Spleen (tissue), 11 donors: ENCODE measurements at regions not wholly inside any gene's neighbourhood (a gene's known extent, or its start where the extent isn't known, plus 50 kb on each side); places are given as distances from the start of the nearest gene placed in this dataset.

Experiments
- DNase-seq: peaks from one replicate; pipeline ENCODE4 v3.0.0-alpha.2; 2020
- H3K27ac ChIP-seq, 8 donors: fragments of 200-600 bp; sonication (generic) in 7 of 8; 1 replicate in 4 of 8; 2 replicates in 4 of 8; pipeline versions ENCODE4 v1.5.0 to v1.8.0; 2016 to 2021; ENCODE audit warnings: inconsistent platforms in 4 of 8, mild to moderate bottlenecking in 4 of 8, moderate library complexity in 1 of 8
- H3K27me3 ChIP-seq, 7 donors: fragments of 200-600 bp; sonication (generic) in 6 of 7; replicated peaks in 1 of 7; 1 replicate in 4 of 7; 2 replicates in 3 of 7; pipeline versions ENCODE4 v1.5.0 to v1.8.0; 2016 to 2021; ENCODE audit warnings: inconsistent platforms in 3 of 7, mild to moderate bottlenecking in 1 of 7
- H3K36me3 ChIP-seq, 6 donors: fragments of 200-600 bp; sonication (generic) in 5 of 6; 1 replicate in 4 of 6; 2 replicates in 2 of 6; pipeline versions ENCODE4 v1.5.0 to v1.8.0; 2016 to 2021; ENCODE audit warnings: inconsistent platforms in 2 of 6
- H3K4me1 ChIP-seq, 6 donors: fragments of 200-600 bp; sonication (generic) in 5 of 6; 1 replicate in 3 of 6; 2 replicates in 3 of 6; pipeline versions ENCODE4 v1.5.0 to v1.8.0; 2016 to 2021; ENCODE audit warnings: inconsistent platforms in 3 of 6
- H3K4me3 ChIP-seq, 8 donors: fragments of 200-600 bp; sonication (generic) in 7 of 8; 1 replicate in 4 of 8; 2 replicates in 4 of 8; pipeline versions ENCODE4 v1.5.0 to v1.8.0; 2016 to 2021; ENCODE audit warnings: inconsistent platforms in 4 of 8, mild to moderate bottlenecking in 4 of 8, moderate library complexity in 2 of 8
- H3K9me3 ChIP-seq, 8 donors: fragments of 200-600 bp; sonication (generic) in 7 of 8; 1 replicate in 4 of 8; 2 replicates in 4 of 8; pipeline versions ENCODE4 v1.5.0 to v1.8.0; 2016 to 2021; ENCODE audit warnings: inconsistent platforms in 4 of 8
- POLR2A ChIP-seq, 3 donors: fragments of 450-650 bp; IDR thresholded peaks; one replicate each; pipeline ENCODE4 v1.5.1; 2017; ENCODE audit warnings: antibody characterized with exemption in 3 of 3, mild to moderate bottlenecking in 1 of 3
- POLR2AphosphoS5 ChIP-seq, 3 donors: sonication (generic); formaldehyde crosslinking; IDR thresholded peaks; one replicate each; pipeline ENCODE4 v1.5.1; 2017; ENCODE audit warnings: antibody characterized with exemption in 3 of 3
- WGBS, 5 donors: extraction: QIAGEN DNeasy Blood & Tissue Kit in 3 of 5; methylation state at CpG; one replicate each; pipeline versions ENCODE4 v1.1.5 to v1.1.7; 2013 to 2018; 5-methylcytosine and 5-hydroxymethylcytosine counted together
- intact Hi-C: fragments of 100-400 bp; cut with DNase I; formaldehyde crosslinking; loops from one replicate; pipeline ENCODE4 v1.15.0; 2023; ENCODE audit warnings: low total_unique reads
- TF ChIP-seq, protein P1 (sequence below), 11 experiments: fragments of 200-600 bp in 7 of 11; fragments of 450-650 bp in 4 of 11; sonication (generic) in 4 of 11; IDR thresholded peaks in 8 of 11; conservative IDR thresholded peaks in 3 of 11; 1 replicate in 7 of 11; 2 replicates in 4 of 11; pipeline versions ENCODE4 v1.4.0 to v1.8.0; 2016 to 2021; ENCODE audit warnings: antibody characterized with exemption in 11 of 11, inconsistent platforms in 4 of 11, mild to moderate bottlenecking in 1 of 11
- donor health status: healthy with polysubstance abuse.
- donor health status: DM: no; HTN: no; CAD: no; lungs with moderate emphysema.
- donor health status: DM: no; HTN: no; CAD: no.
- donor health status: Bipolar disorder and iron deficiency.
- donor health status: healthy.
- donor health status: DM: no; HTN: no; CAD: no.
- donor health status: DM: yes; HTN: yes; CAD: no.

DNA sequence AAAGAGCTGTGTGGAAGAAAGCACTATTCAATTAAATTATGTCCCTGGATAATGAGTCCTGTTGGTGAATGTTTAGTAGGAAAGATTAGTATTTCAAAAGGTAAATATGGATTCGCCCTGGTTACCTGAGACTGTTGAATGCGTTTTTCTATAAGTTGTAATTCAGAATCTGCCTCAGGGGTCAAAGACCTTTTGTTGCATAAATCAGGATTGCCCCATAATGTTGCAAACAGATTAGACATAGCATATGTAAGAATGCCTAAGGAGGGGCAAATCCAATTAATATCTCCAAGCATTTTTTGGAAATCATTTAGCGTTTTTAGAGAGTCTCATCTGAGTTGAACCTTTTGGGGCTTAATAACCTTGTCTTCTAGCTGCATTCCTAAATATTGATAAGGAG, 70.1 kb upstream of the ARL4D start:
- TF ChIP-seq POLR2A (IDR thresholded peaks at IDR 0.05): no peak
- no peak for TF ChIP-seq POLR2AphosphoS5 (IDR thresholded peaks at IDR 0.05)
- TF ChIP-seq, protein P1, sequence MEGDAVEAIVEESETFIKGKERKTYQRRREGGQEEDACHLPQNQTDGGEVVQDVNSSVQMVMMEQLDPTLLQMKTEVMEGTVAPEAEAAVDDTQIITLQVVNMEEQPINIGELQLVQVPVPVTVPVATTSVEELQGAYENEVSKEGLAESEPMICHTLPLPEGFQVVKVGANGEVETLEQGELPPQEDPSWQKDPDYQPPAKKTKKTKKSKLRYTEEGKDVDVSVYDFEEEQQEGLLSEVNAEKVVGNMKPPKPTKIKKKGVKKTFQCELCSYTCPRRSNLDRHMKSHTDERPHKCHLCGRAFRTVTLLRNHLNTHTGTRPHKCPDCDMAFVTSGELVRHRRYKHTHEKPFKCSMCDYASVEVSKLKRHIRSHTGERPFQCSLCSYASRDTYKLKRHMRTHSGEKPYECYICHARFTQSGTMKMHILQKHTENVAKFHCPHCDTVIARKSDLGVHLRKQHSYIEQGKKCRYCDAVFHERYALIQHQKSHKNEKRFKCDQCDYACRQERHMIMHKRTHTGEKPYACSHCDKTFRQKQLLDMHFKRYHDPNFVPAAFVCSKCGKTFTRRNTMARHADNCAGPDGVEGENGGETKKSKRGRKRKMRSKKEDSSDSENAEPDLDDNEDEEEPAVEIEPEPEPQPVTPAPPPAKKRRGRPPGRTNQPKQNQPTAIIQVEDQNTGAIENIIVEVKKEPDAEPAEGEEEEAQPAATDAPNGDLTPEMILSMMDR (IDR thresholded peaks at IDR 0.05 in 8 of 11, conservative IDR thresholded peaks at IDR 0.05 in 3 of 11): no peak
- H3K4me1 ChIP-seq: peaks cover 0 to 16% (median 2%) of the 10 kb centered on the region in 6 donors
- no peaks in the 10 kb centered on the region for H3K9me3 ChIP-seq
- H3K27ac ChIP-seq: no peak overlapping the region
- no peak for DNase-seq
- no peaks in the 10 kb centered on the region for H3K36me3 ChIP-seq
- intact Hi-C loops: no loop called here
- WGBS, 5 donors: 83 to 90% (median 86%) methylated on average over 3 of the region's 3 CpGs
- H3K4me3 ChIP-seq: no peak overlapping the region
- H3K27me3 ChIP-seq: no peaks in the 10 kb centered on the region

DNA sequence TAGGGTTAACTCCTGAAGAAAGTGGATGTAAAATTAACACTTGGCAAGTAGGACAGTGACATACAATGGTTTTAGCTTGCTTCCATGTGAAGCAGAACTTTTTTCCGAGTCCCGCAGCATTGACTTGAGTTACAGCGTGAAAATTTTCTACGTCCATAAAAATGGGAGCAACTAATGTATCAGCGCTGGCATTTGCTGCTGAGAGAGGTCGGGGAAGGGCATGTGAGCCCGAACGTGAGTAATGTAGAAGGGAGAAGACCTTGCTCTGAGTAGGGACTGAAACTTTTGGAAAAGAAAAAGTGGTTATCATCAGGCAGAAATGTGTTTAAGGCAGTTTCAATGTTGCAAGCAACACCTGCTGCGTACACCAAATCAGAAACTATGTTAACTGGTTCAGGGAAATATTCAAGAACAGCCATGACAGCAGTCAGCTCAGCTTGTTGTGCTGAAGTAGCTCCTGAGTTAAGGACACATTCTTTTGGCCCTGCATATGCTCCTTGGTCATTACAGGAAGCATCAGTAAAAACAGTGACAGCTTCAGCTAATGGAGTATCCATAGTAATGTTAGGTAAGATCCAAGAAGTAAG, 70.9 kb upstream of the ARL4D start:
- TF ChIP-seq POLR2AphosphoS5 (IDR thresholded peaks at IDR 0.05) (no peak), POLR2A (IDR thresholded peaks at IDR 0.05) (no peak)
- TF ChIP-seq, protein P1 (IDR thresholded peaks at IDR 0.05 in 8 of 11, conservative IDR thresholded peaks at IDR 0.05 in 3 of 11): no peak
- H3K36me3 ChIP-seq: no peaks in the 10 kb centered on the region
- no peaks in the 10 kb centered on the region for H3K9me3 ChIP-seq
- H3K27me3 ChIP-seq: no peaks in the 10 kb centered on the region
- intact Hi-C loops: no loop called here
- DNase-seq: no peak
- WGBS, 5 donors: 83 to 90% (median 87%) methylated on average over 9 of the region's 9 CpGs
- H3K4me3 ChIP-seq: no peak overlapping the region
- no peak overlapping the region for H3K27ac ChIP-seq
- H3K4me1 ChIP-seq: peaks cover 0 to 12% (median 0%) of the 10 kb centered on the region in 6 donors

- intact Hi-C loops: no loop called here
- H3K36me3 ChIP-seq: no peaks in the 10 kb centered on the region
- H3K27ac ChIP-seq: no peak overlapping the region
- no peaks in the 10 kb centered on the region for H3K9me3 ChIP-seq
- no peak for DNase-seq
- 71 to 85% (median 73%) methylated on average over 4 of the region's 4 CpGs for WGBS, 5 donors
- TF ChIP-seq, protein P1 (IDR thresholded peaks at IDR 0.05 in 8 of 11, conservative IDR thresholded peaks at IDR 0.05 in 3 of 11): no peak
- no peak for TF ChIP-seq POLR2AphosphoS5 (IDR thresholded peaks at IDR 0.05)
- TF ChIP-seq POLR2A (IDR thresholded peaks at IDR 0.05): no peak
- no peak overlapping the region for H3K4me3 ChIP-seq
- no peaks in the 10 kb centered on the region for H3K27me3 ChIP-seq
- H3K4me1 ChIP-seq: peaks cover 0 to 12% (median 0%) of the 10 kb centered on the region in 6 donors
Measured at GRCh38 chr17:43327421-43327820, 71.4 kb upstream of the ARL4D start.

- DNase-seq: no peak
- Histone ChIP-seq H3K27ac (no peak overlapping the region), H3K4me3 (no peak overlapping the region), H3K4me1 (peaks cover 0 to 12% (median 0%) of the 10 kb centered on the region in 6 donors), H3K27me3 (no peaks in the 10 kb centered on the region), H3K36me3 (no peaks in the 10 kb centered on the region), H3K9me3 (no peaks in the 10 kb centered on the region)
- intact Hi-C loops: no loop called here
- WGBS, 5 donors: 75 to 88% (median 83%) methylated on average over 7 of the region's 7 CpGs
- TF ChIP-seq POLR2A (IDR thresholded peaks at IDR 0.05) (no peak), POLR2AphosphoS5 (IDR thresholded peaks at IDR 0.05) (no peak)
- TF ChIP-seq, protein P1 (IDR thresholded peaks at IDR 0.05 in 8 of 11, conservative IDR thresholded peaks at IDR 0.05 in 3 of 11): no peak
Measured at GRCh38 chr17:43326490-43327275, 72.1 kb upstream of the ARL4D start.
